SHP77 (cell line): ENCODE measurements at regions not wholly inside any gene's neighbourhood (a gene's known extent, or its start where the extent isn't known, plus 50 kb on each side); places are given as distances from the start of the nearest gene placed in this dataset.

Experiments
- DNase-seq, 2 experiments: peaks; one replicate each; lab custom pipeline; 2025; lab: John Stamatoyannopoulos, UW

- DNase-seq = no peak
Measured at GRCh38 chr14:44151130-44151820, 355.8 kb downstream of the FSCB start.

DNA sequence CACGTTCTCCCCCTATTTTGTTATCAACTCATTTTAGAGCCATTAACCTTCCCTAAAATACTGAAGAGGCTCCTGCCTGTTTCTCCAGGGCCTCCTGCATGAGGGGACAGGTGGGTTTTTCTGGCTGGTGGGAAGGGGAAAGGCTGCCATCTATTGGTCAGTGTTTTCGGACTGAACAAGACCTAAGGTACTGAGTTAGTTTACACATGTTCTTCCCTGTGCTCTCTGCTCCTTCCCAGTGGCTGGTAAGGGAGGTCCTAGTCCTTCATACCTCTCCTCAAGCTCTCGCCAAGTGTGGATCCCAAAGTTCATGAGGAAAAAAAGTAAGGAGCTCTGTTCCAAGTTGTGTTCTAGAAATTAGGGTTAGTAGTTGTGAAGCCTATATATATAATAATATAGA, 357.5 kb downstream of the FSCB start:
- DNase-seq = peak; percentile 41 to 55

DNA sequence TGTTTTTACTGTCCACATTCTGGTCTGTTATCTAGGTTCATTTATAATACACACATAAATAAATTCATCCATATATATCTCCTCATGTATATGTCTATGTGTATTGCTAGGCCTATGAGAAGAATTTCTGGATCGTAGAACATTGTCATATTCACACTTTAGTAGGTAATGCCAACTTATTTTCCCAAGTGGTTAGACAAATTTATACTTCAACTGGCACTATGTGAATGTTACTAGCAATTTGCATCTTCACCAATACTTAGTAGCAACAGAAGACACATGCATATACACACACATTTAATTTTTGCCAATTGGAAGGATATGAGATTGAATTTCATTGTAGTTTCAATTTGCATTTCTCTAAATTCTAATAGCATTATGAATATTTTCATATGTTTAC, 365.1 kb downstream of the FSCB start:
- no peak for DNase-seq

- no peak for DNase-seq
Measured at GRCh38 chr14:44135972-44136371, 371.1 kb downstream of the FSCB start.

- DNase-seq = no peak
Measured at GRCh38 chr14:44131861-44132260, 375.2 kb downstream of the FSCB start.

- no peak for DNase-seq
Measured at GRCh38 chr14:44113769-44114730, 393.0 kb downstream of the FSCB start.

DNA sequence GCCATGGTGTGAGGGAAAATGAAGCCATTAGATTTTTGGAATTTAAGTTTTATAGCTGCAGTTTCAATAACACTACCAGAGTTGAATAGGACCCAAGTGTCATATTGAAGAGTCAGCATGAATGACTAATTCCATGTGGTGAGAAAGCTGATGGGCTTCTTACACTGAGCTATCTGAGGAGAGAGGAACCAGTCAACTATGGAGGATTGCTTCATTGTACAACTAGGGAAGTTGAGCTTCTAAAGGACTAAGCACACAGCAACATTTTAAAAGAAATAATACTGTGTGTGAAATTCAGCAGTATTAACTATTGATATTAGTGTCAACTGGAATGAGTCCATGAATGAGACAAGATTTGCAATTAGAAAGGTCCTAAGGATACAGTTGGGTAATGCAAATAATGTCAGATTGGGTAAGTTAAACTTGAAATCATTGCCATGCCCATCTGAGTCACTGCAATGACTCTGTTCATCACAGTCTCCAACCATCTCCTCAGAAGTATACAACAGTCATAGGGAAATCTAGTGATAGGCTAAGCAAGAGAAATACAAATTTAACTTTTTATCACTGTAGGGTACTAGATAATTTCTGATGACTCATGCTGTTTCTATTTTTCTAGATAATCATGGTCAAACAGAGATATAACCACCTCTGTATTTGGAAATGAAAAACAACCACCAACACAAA, 394.2 kb downstream of the FSCB start:
- DNase-seq = no peak

- DNase-seq = no peak
Measured at GRCh38 chr14:44109036-44109435, 398.0 kb downstream of the FSCB start.

- DNase-seq = no peak
Measured at GRCh38 chr14:44108601-44109000, 398.5 kb downstream of the FSCB start.

GRCh38 chr14:44107156-44107555, 399.9 kb downstream of the FSCB start:
- DNase-seq = no peak

- DNase-seq = no peak
Measured at GRCh38 chr14:44099743-44100488, 407.2 kb downstream of the FSCB start.

DNA sequence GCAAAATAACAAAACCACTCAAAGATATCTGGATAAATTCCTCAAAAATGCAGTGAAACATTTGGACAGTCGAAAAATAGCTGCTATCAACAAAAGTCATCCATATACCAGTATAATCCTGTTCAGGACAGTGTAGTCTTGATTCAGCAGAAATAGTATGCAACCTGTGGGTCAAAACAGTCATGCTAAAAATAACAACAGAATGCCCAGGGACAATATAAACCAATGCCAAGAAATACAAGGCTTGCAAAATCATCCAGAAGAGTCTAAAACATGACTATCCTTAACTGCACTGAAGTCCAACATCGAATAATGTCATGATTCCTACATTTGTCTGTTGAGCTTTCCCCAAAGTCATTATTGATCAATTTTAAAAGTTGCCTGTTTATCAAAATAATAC, 425.9 kb downstream of the FSCB start:
- DNase-seq = no peak

GRCh38 chr14:44070046-44070445, 437.0 kb downstream of the FSCB start:
- no peak for DNase-seq

GRCh38 chr14:44053422-44053821, 453.7 kb downstream of the FSCB start:
- DNase-seq = no peak

DNA sequence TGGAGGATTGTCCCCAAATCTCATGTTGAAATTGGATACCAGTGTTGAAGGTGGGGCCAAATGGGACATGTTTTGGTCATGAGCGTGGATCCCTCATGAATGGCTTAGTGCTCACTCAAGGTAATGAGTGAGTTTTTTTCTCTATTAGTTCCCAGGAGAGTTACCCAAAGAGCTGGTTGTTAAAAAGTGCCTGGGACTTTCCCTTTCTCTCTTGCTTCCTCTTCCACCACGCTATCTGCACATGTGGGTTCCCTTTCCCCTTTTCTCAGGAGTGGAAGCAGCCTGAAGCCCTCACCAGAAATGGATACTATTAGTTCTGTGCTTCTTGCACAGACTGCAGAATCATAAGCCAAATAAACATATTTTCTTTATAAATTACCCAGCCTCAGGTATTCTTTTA, 465.4 kb downstream of the FSCB start:
- no peak for DNase-seq

GRCh38 chr14:44040561-44040960, 466.5 kb downstream of the FSCB start:
- no peak for DNase-seq

DNA sequence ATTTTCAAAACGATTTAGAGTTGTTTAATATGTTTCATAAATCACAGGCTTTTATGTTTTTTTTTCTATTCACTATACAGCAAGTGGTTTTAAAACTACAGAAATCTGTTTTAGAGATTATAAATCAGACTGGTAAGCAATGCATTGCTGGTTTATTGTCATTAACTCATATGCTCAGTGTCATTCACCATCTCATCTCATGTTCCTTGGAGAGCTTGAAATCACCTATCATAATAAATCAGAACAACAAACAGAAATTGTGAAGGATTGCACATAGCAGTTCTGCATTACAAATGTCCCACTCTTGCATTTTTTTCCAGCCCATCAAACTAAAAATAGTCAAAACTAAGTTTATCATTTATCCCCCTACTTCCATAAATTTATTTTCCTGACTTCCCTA, 470.8 kb downstream of the FSCB start:
- DNase-seq = no peak

- no peak for DNase-seq
Measured at GRCh38 chr14:44035707-44036106, 471.4 kb downstream of the FSCB start.

DNA sequence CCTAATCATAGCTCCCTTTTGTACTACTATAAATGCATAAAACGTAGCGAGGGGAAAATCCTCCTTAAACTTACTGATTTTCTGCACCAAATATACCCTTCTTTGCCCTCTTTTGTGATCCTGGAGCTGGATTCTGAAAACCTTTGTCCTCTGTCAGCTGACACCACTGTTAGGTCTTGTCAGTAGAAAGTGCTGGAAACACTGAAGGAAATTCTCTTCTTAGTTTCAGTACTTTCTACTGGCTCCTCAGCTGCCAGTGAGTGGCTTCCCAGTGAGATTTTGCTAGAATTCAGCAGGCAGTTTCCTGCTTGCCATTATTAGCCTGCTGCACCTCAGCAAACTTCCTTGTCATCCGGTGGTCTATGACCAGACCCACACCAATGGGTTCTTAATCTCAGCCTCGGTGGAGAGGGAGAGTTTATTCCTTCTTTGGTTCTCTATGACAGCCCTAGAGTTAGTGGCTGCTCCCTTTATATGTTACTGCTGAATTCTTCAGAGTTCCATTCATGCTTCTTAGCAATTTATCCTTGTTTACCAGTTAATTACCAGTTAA, 476.2 kb downstream of the FSCB start:
- no peak for DNase-seq

GRCh38 chr14:44029933-44030332, 477.1 kb downstream of the FSCB start:
- DNase-seq = no peak

DNA sequence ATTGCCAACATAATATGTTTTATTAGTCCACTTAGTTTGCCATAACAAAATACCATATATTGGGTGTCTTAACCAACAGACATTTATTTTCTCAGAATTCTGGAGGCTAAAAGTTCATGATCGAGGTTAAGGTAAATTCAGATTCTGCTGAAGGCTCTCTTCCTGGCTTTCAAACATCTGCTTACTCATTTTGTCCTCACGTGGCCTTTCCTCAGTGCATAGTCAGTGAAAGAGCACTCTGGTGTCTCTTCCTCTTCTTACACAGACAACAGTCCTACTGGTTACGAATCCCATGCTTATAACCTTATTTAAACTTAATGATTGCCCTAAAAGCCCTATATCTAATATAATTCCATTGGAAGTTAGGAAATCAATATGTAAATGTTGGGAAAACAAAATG, 479.7 kb downstream of the FSCB start:
- no peak for DNase-seq

DNA sequence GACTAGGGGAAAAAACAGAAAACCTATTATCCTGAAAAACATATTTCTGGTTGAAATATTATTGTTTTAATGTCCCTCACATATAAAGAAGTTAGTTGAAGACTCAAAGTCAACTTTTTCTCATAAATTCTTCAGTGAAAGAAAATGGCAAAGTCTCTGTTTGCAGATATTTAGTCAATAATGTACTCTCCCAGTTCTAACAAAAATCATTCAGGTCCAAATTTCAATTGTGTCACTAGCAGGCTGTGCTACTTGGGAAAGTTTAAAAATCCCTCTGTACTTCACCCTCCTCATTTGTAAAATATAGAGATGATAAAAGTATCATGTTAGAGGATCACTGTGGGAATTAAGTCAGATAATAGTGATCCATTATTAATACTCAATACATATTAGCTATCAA, 496.5 kb downstream of the FSCB start:
- DNase-seq = no peak
